ENCODE measurements at regions not wholly inside any gene's neighbourhood (a gene's known extent, or its start where the extent isn't known, plus 50 kb on each side); places are given as distances from the start of the nearest gene placed in this dataset.
"Not testable (repeated sequence)": the region's sequence is repeated elsewhere in the genome, so short reads cannot be mapped to it uniquely, and the experiment has no call there.

DNA sequence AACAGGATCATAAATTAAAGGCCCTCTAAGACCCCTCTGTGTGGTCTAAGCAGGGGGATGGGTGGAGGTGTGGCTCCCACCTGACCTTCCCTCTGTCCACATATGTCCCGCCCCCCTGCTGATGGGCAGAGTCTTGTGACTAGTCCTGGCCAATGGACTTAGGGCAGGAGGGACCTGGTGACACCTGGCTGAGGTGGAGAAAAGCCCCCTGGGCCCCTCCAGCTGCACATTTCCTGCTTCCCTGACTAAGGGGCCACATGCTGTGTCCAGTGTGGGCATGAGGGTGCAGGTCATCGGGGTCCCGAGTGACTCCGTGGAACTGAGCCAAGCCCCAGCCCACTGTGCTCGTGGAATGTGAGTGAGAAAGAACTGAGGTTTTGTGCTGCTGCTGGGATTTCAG is 254.7 kb downstream of the ADGRD1 start:
- no peak for TF ChIP-seq ELF4 (IDR thresholded peaks at IDR 0.05)
- no peak for TF ChIP-seq HDGF (IDR thresholded peaks at IDR 0.05; ENCODE audit: borderline replicate concordance)
- no peak for TF ChIP-seq FOXK2 (IDR thresholded peaks at IDR 0.05)
- TF ChIP-seq SUZ12 (IDR thresholded peaks at IDR 0.05), result no peak
- ChIA-PET POLR2A (no interaction called here), CTCF (no interaction called here)
- no peak for DNase-seq (ENCODE audit: extremely low spot score)

- DNase-seq (ENCODE audit: extremely low spot score), result no peak
- ChIA-PET POLR2A (no interaction called here), CTCF (no interaction called here)
- TF ChIP-seq CTBP1 (IDR thresholded peaks at IDR 0.05; ENCODE audit: borderline replicate concordance), result no peak
- no peak for TF ChIP-seq HDGF (IDR thresholded peaks at IDR 0.05; ENCODE audit: borderline replicate concordance)
- TF ChIP-seq TARDBP (IDR thresholded peaks at IDR 0.05), result no peak
- TF ChIP-seq ELF4 (IDR thresholded peaks at IDR 0.05), result no peak
- TF ChIP-seq BHLHE40 (IDR thresholded peaks at IDR 0.05; ENCODE audit: borderline replicate concordance), result no peak
- TF ChIP-seq ARNT (IDR thresholded peaks at IDR 0.05), result no peak
- no peak for TF ChIP-seq FOXK2 (IDR thresholded peaks at IDR 0.05)
- TF ChIP-seq LEF1 (IDR thresholded peaks at IDR 0.05; ENCODE audit: borderline replicate concordance), result no peak
Observed at GRCh38 chr12:131209082-131210070, 255.7 kb downstream of the ADGRD1 start.

- POLR2A ChIA-PET, result no interaction called here
- no peak for DNase-seq (ENCODE audit: extremely low spot score)
- TF ChIP-seq CTBP1 (IDR thresholded peaks at IDR 0.05; ENCODE audit: borderline replicate concordance) (no peak), FOXK2 (IDR thresholded peaks at IDR 0.05) (no peak), ELF4 (IDR thresholded peaks at IDR 0.05) (no peak), SUZ12 (IDR thresholded peaks at IDR 0.05) (no peak), HDGF (IDR thresholded peaks at IDR 0.05; ENCODE audit: borderline replicate concordance) (no peak), ARNT (IDR thresholded peaks at IDR 0.05) (no peak), FOXM1 (IDR thresholded peaks at IDR 0.05; ENCODE audit: borderline replicate concordance) (no peak), SP1 (IDR thresholded peaks at IDR 0.05) (no peak), NFRKB (IDR thresholded peaks at IDR 0.05) (no peak), PKNOX1 (IDR thresholded peaks at IDR 0.05) (no peak), BHLHE40 (IDR thresholded peaks at IDR 0.05; ENCODE audit: borderline replicate concordance) (no peak), ZNF384 (IDR thresholded peaks at IDR 0.05) (no peak), L3MBTL2 (conservative IDR thresholded peaks at IDR 0.05) (no peak), TARDBP (IDR thresholded peaks at IDR 0.05) (no peak), FOXA1 (IDR thresholded peaks at IDR 0.05) (no peak), LEF1 (IDR thresholded peaks at IDR 0.05; ENCODE audit: borderline replicate concordance) (no peak)
- CTCF ChIA-PET, result no interaction called here
Observed at GRCh38 chr12:131210506-131211339, 257.0 kb downstream of the ADGRD1 start.

- no peak for DNase-seq (ENCODE audit: extremely low spot score)
- CTCF ChIA-PET, result no interaction called here
- POLR2A ChIA-PET, result no interaction called here
- TF ChIP-seq BHLHE40 (IDR thresholded peaks at IDR 0.05; ENCODE audit: borderline replicate concordance) (no peak), ELF4 (IDR thresholded peaks at IDR 0.05) (no peak)
Observed at GRCh38 chr12:131211340-131211938, 257.7 kb downstream of the ADGRD1 start.

DNA sequence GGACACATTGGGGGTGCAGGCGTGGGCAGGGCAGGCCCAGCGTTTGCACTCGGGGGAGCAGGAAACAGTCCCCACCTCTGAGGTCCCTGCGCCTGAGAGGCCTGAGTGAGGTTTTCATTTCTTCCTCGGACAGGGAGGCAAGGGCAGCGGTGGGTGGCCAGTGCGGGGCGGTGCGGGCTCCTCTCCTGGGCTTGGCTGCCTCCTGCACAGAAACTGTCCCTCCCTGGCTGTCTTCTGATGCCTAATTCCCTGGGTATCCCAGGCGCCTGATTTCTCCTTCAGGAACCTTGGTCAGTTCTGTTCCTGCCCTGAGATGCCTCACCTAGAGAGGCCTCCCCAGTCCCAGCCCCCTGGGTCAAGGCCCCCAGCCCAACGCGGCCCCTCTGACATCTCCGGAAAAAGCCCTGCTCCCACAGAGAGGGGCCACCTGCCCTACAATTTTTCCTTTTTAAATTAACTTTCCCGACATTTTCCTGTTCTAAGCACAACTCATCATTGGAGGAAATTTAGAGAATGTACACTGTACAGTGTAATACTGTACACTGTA is 260.3 kb downstream of the ADGRD1 start:
- TF ChIP-seq PKNOX1 (IDR thresholded peaks at IDR 0.05) (no peak), ARNT (IDR thresholded peaks at IDR 0.05) (no peak), NFRKB (IDR thresholded peaks at IDR 0.05) (no peak), HDGF (IDR thresholded peaks at IDR 0.05; ENCODE audit: borderline replicate concordance) (no peak), FOXK2 (IDR thresholded peaks at IDR 0.05) (no peak), ELF4 (IDR thresholded peaks at IDR 0.05) (no peak), SUZ12 (IDR thresholded peaks at IDR 0.05) (no peak), TARDBP (IDR thresholded peaks at IDR 0.05) (no peak), BHLHE40 (IDR thresholded peaks at IDR 0.05; ENCODE audit: borderline replicate concordance) (no peak), ZNF384 (IDR thresholded peaks at IDR 0.05) (no peak), L3MBTL2 (conservative IDR thresholded peaks at IDR 0.05) (no peak), SP1 (IDR thresholded peaks at IDR 0.05) (no peak), CTBP1 (IDR thresholded peaks at IDR 0.05; ENCODE audit: borderline replicate concordance) (no peak), FOXA1 (IDR thresholded peaks at IDR 0.05) (no peak), FOXM1 (IDR thresholded peaks at IDR 0.05; ENCODE audit: borderline replicate concordance) (no peak)
- ChIA-PET POLR2A (no interaction called here), CTCF (no interaction called here)
- no peak for DNase-seq (ENCODE audit: extremely low spot score)

DNA sequence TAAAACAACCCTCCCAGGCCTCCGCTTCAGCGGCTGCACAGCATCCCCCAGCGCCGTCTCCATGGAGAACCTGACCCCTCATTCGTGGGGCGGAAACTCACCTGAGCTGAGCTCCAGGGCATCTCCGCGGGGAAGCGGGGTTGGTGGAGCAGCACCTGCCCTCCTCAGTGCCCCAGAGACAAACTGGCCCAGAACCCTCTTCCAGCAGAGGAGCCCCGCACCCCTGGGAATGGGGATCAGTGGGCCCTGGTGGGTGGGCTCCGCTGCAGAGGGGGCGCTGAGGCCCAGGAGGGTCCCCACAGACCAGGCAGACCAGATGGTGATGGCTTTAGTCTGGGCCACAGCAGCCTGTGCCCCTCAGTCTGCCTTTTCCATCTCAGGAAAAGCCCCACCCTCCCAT is 261.2 kb downstream of the ADGRD1 start:
- CTCF ChIA-PET, result interaction anchor here (0.6 kb wide), 1 partner anchor 525 kb away, joined by 4 read pairs; no protein-coding TSS in a partner anchor
- DNase-seq (ENCODE audit: extremely low spot score); POLR2A ChIA-PET: not testable (repeated sequence)

DNA sequence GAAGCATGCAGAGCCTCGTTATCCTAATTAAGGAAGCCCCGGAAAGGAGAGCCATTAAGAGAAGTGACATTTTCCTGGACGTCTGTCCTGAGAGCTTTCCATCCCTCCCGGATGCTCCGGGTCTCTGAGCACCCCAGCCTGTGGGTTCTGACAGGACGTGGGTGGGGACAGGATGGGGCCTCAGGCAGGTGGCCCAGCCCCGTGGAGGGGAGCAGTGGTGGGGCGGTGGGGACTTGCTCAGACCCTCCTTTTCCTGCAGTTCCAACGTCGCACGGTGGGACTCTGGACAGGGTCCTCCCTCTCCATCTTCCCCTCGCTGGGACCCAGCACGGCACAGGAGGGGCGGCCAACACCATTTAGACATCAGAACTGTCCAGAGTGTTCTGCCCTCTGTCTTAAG is 262.9 kb downstream of the ADGRD1 start:
- POLR2A ChIA-PET; DNase-seq (ENCODE audit: extremely low spot score): not testable (repeated sequence)
- CTCF ChIA-PET, result interaction anchor here (0.5 kb wide), 1 partner anchor 1136 kb away, joined by 3 read pairs; no protein-coding TSS in a partner anchor
